ENCODE measurements at regions not wholly inside any gene's neighbourhood (a gene's known extent, or its start where the extent isn't known, plus 50 kb on each side); places are given as distances from the start of the nearest gene placed in this dataset.

- TF ChIP-seq POLR2A (IDR thresholded peaks at IDR 0.05; ENCODE audit: low read depth) (no peak), EP300 (IDR thresholded peaks at IDR 0.05) (no peak), CTCF (IDR thresholded peaks at IDR 0.05) (no peak)
Observed at GRCh38 chr1:94310570-94311270, 73.3 kb upstream of the ARHGAP29 start.

Measured in esophagus muscularis mucosa (tissue), 4 donors.